ENCODE measurements at regions not wholly inside any gene's neighbourhood (a gene's known extent, or its start where the extent isn't known, plus 50 kb on each side); places are given as distances from the start of the nearest gene placed in this dataset.

GRCh38 chr6:165040440-165040839 lies 269.0 kb downstream of the C6orf118 start:
- no peak overlapping the region for H3K4me2 ChIP-seq (ENCODE audit: low read length)
- no peaks in the 10 kb centered on the region for H4K20me1 ChIP-seq (ENCODE audit: insufficient read depth)
- H2AFZ ChIP-seq (ENCODE audit: low read depth, low read length, poor library complexity, severe bottlenecking) = no peak overlapping the region
- intact Hi-C loops (cut with micrococcal nuclease) = no loop called here
- H3K9me2 ChIP-seq (ENCODE audit: insufficient read depth) = no peaks in the 10 kb centered on the region
- no peaks in the 10 kb centered on the region for H3K36me3 ChIP-seq (ENCODE audit: control insufficient read depth in 1 of 2, insufficient read depth in 2 of 2, low read length in 2 of 2)
- ChIA-PET CTCF (no interaction called here), POLR2A (no interaction called here), RAD21 (ENCODE audit: low non-redundant PET in 1 of 2, low total read pairs in 2 of 2, uncharacterized antibody in 2 of 2, unreplicated experiment in 2 of 2) (no interaction called here)
- no TSS peak for BruUV-seq (replicated peaks)
- H3K4me1 ChIP-seq (ENCODE audit: control insufficient read depth in 1 of 2, insufficient read depth in 2 of 2, low read length in 2 of 2) = no peaks in the 10 kb centered on the region
- DNase-seq (ENCODE audit: low read depth, low spot score) (no peak), ATAC-seq (no peak)
- no peak overlapping the region for H3K4me3 ChIP-seq (replicated peaks in 1 of 2; ENCODE audit: low read depth in 1 of 2, low read length in 2 of 2)
- H3K27ac ChIP-seq (ENCODE audit: low read depth, low read length) = no peak overlapping the region
- H3K79me2 ChIP-seq (ENCODE audit: insufficient read depth, low read length) = no peaks in the 10 kb centered on the region
- H3K9me3 ChIP-seq (ENCODE audit: control insufficient read depth in 1 of 2, insufficient read depth in 1 of 2, low read depth in 1 of 2, low read length in 2 of 2) = peaks cover 3 to 5% of the 10 kb centered on the region in 2 experiments; a peak in 2 of 4 replicates
- no peaks in the 10 kb centered on the region for H3K27me3 ChIP-seq (ENCODE audit: insufficient read depth, low read length)
- no peak overlapping the region for H3K9ac ChIP-seq (ENCODE audit: low read length)
- TF ChIP-seq SIN3A (IDR thresholded peaks at IDR 0.05; ENCODE audit: low read depth) (no peak), ZNF274 (IDR thresholded peaks at IDR 0.05; ENCODE audit: low read depth, low read length) (no peak), SP1 (IDR thresholded peaks at IDR 0.05; ENCODE audit: low read depth) (no peak), EZH2phosphoT487 (IDR thresholded peaks at IDR 0.05; ENCODE audit: borderline replicate concordance) (no peak), SRF (IDR thresholded peaks at IDR 0.05; ENCODE audit: low read depth) (no peak), ATF3 (IDR thresholded peaks at IDR 0.05) (no peak), YY1 (IDR thresholded peaks at IDR 0.05; ENCODE audit: extremely low read depth, insufficient replicate concordance, low read depth, low read length) (no peak), FOSL1 (IDR thresholded peaks at IDR 0.05; ENCODE audit: low read depth) (no peak), POLR2AphosphoS5 (IDR thresholded peaks at IDR 0.05; ENCODE audit: low read depth, low read length) (no peak), EGR1 (IDR thresholded peaks at IDR 0.05; ENCODE audit: low read depth) (no peak), ELF1 (IDR thresholded peaks at IDR 0.05; ENCODE audit: borderline replicate concordance, low read depth) (no peak), RAD21 (IDR thresholded peaks at IDR 0.05; ENCODE audit: low read depth) (no peak), ZFX (IDR thresholded peaks at IDR 0.05) (no peak)
- TF ChIP-seq, protein P1, sequence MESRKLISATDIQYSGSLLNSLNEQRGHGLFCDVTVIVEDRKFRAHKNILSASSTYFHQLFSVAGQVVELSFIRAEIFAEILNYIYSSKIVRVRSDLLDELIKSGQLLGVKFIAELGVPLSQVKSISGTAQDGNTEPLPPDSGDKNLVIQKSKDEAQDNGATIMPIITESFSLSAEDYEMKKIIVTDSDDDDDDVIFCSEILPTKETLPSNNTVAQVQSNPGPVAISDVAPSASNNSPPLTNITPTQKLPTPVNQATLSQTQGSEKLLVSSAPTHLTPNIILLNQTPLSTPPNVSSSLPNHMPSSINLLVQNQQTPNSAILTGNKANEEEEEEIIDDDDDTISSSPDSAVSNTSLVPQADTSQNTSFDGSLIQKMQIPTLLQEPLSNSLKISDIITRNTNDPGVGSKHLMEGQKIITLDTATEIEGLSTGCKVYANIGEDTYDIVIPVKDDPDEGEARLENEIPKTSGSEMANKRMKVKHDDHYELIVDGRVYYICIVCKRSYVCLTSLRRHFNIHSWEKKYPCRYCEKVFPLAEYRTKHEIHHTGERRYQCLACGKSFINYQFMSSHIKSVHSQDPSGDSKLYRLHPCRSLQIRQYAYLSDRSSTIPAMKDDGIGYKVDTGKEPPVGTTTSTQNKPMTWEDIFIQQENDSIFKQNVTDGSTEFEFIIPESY (IDR thresholded peaks at IDR 0.05; ENCODE audit: extremely low read depth, insufficient replicate concordance, low read length) = no peak
